Calu3 (cell line): ENCODE measurements at regions not wholly inside any gene's neighbourhood (a gene's known extent, or its start where the extent isn't known, plus 50 kb on each side); places are given as distances from the start of the nearest gene placed in this dataset.

ENCODE experiments used
- BruUV-seq: library from RNA; stranded (reverse); fragments of 400-500 nt; replicated peaks from 2 replicates; lab custom pipeline; 2021; lab: Mats Ljungman, UMichigan
- CTCF ChIA-PET: fragments of 300-600 bp; sonication (Branson Sonifier 250); formaldehyde crosslinking; loops from one replicate; lab custom pipeline; 2022; ENCODE audit warnings: antibody characterized with exemption; lab: Charles Lee
- DNase-seq: peaks from one replicate; pipeline ENCODE4 v3.0.0; 2022
- H3K27ac Mint-ChIP-seq: one replicate; pipeline ENCODE4 v1.8.0; 2022; ENCODE audit warnings: mixed read lengths; ENCODE audit not compliant: unreplicated experiment
- H3K27me3 Mint-ChIP-seq: one replicate; pipeline ENCODE4 v1.8.0; 2022; ENCODE audit warnings: mixed read lengths; ENCODE audit not compliant: unreplicated experiment
- H3K36me3 Mint-ChIP-seq: one replicate; pipeline ENCODE4 v1.8.0; 2022; ENCODE audit warnings: mild to moderate bottlenecking, moderate library complexity, mixed read lengths; ENCODE audit not compliant: insufficient read depth, unreplicated experiment
- H3K4me1 Mint-ChIP-seq: one replicate; pipeline ENCODE4 v1.8.0; 2022; ENCODE audit warnings: mild to moderate bottlenecking, low read depth, mixed read lengths; ENCODE audit not compliant: unreplicated experiment
- H3K4me3 Mint-ChIP-seq: one replicate; pipeline ENCODE4 v1.8.0; 2022; ENCODE audit warnings: mild to moderate bottlenecking, low read depth, moderate library complexity, mixed read lengths; ENCODE audit not compliant: unreplicated experiment
- H3K9me3 Mint-ChIP-seq: one replicate; pipeline ENCODE4 v1.8.0; 2022; ENCODE audit warnings: low read depth, mixed read lengths; ENCODE audit not compliant: unreplicated experiment
- intact Hi-C: fragments of 100-400 bp; cut with micrococcal nuclease; formaldehyde crosslinking; loops from one replicate; pipeline ENCODE4 v1.10.0; 2022; ENCODE audit not compliant: unreplicated experiment
- TF ChIP-seq, protein P1 (sequence below): fragments of 200-600 bp; IDR thresholded peaks from one replicate; pipeline ENCODE4 v1.8.0; 2022; ENCODE audit warnings: antibody characterized with exemption; ENCODE audit not compliant: unreplicated experiment

GRCh38 chr6:43895656-43896328 is 125.8 kb downstream of the VEGFA start:
- H3K36me3 Mint-ChIP-seq = no peaks in the 10 kb centered on the region
- intact Hi-C loops = no loop called here
- CTCF ChIA-PET = interaction anchor here (0.6 kb wide), 1 partner anchor 17 kb away, joined by 3 read pairs; no protein-coding TSS in a partner anchor
- peaks cover 10% of the 10 kb centered on the region for H3K27me3 Mint-ChIP-seq
- peaks cover 8% of the 10 kb centered on the region for H3K4me1 Mint-ChIP-seq
- TF ChIP-seq, protein P1, sequence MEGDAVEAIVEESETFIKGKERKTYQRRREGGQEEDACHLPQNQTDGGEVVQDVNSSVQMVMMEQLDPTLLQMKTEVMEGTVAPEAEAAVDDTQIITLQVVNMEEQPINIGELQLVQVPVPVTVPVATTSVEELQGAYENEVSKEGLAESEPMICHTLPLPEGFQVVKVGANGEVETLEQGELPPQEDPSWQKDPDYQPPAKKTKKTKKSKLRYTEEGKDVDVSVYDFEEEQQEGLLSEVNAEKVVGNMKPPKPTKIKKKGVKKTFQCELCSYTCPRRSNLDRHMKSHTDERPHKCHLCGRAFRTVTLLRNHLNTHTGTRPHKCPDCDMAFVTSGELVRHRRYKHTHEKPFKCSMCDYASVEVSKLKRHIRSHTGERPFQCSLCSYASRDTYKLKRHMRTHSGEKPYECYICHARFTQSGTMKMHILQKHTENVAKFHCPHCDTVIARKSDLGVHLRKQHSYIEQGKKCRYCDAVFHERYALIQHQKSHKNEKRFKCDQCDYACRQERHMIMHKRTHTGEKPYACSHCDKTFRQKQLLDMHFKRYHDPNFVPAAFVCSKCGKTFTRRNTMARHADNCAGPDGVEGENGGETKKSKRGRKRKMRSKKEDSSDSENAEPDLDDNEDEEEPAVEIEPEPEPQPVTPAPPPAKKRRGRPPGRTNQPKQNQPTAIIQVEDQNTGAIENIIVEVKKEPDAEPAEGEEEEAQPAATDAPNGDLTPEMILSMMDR = no peak
- H3K4me3 Mint-ChIP-seq = no peak overlapping the region
- no TSS peak for BruUV-seq
- no peaks in the 10 kb centered on the region for H3K9me3 Mint-ChIP-seq
- no peak overlapping the region for H3K27ac Mint-ChIP-seq
- DNase-seq = no peak

- H3K36me3 Mint-ChIP-seq = no peaks in the 10 kb centered on the region
- no peak for DNase-seq
- H3K9me3 Mint-ChIP-seq = no peaks in the 10 kb centered on the region
- TF ChIP-seq, protein P1 = no peak
- intact Hi-C loops = no loop called here
- H3K27ac Mint-ChIP-seq = no peak overlapping the region
- no TSS peak for BruUV-seq
- H3K27me3 Mint-ChIP-seq = peaks cover 15% of the 10 kb centered on the region
- peaks cover 14% of the 10 kb centered on the region for H3K4me1 Mint-ChIP-seq
- CTCF ChIA-PET = no interaction called here
- no peak overlapping the region for H3K4me3 Mint-ChIP-seq
Measured at GRCh38 chr6:43893073-43893472, 123.1 kb downstream of the VEGFA start.

DNA sequence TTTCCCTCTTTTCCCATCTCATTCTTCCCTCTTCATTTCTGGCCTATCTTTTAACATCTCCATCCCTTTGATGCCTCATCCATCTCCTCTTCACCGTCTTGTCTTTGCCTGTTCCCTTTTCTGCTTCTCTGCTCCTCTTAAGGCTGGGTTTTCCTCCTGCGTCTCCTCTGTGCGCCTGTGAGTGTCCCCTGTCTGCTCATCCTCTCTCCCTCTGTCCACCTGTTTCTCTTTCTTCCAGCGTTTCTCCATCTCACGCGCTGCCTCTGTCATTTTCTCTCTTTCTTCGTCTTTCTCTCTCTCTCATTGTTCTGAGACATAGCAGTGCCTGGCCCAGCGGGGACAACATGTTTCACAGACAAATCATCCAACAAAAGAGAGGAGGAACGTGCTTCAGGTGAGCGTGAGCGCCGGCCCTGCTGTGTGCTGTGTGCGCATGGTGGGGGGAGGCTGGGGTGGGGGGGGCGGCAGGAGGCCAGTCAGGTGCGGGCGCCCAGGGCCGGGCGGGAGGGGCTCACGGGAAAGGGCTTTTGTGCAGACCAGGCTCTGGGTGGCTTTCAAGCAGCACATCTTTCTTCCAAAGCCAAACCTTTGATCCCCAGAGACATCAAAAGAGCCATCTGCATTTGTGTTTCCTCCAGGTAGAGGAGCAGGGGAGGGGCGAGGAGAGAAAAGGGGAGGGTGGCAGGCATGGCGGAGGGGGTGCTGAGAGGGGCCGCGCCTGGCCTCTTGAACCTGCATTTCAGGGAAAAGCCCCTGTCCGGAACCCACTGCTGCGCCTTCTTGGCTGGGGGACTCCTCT is 121.3 kb downstream of the VEGFA start:
- TF ChIP-seq, protein P1 = no peak
- no TSS peak for BruUV-seq
- Mint-ChIP-seq H3K27ac (no peak overlapping the region), H3K27me3 (peaks cover 15% of the 10 kb centered on the region), H3K4me3 (no peak overlapping the region), H3K36me3 (no peaks in the 10 kb centered on the region), H3K9me3 (no peaks in the 10 kb centered on the region), H3K4me1 (peaks cover 19% of the 10 kb centered on the region)
- CTCF ChIA-PET = interaction anchor here (0.7 to 0.8 kb wide), 3 partner anchors 10 to 85 kb away, joined by 3 to 5 read pairs (median 3); no protein-coding TSS in a partner anchor
- intact Hi-C loops = no loop called here
- no peak for DNase-seq

- no TSS peak for BruUV-seq
- peaks cover 19% of the 10 kb centered on the region for H3K4me1 Mint-ChIP-seq
- H3K9me3 Mint-ChIP-seq = no peaks in the 10 kb centered on the region
- TF ChIP-seq, protein P1 = no peak
- no peaks in the 10 kb centered on the region for H3K36me3 Mint-ChIP-seq
- no peak overlapping the region for H3K27ac Mint-ChIP-seq
- DNase-seq = no peak
- intact Hi-C loops = no loop called here
- CTCF ChIA-PET = interaction anchor here (0.6 to 0.8 kb wide), 4 partner anchors 10 to 493 kb away, joined by 3 to 4 read pairs (median 3); no protein-coding TSS in a partner anchor
- H3K27me3 Mint-ChIP-seq = peaks cover 15% of the 10 kb centered on the region
- no peak overlapping the region for H3K4me3 Mint-ChIP-seq
Measured at GRCh38 chr6:43890197-43891062, 120.4 kb downstream of the VEGFA start.
